ENCODE measurements at regions not wholly inside any gene's neighbourhood (a gene's known extent, or its start where the extent isn't known, plus 50 kb on each side); places are given as distances from the start of the nearest gene placed in this dataset.

- no peak for DNase-seq
- Mint-ChIP-seq H3K4me3 (no peak overlapping the region), H3K4me1 (ENCODE audit: low read depth) (no peaks in the 10 kb centered on the region), H3K36me3 (ENCODE audit: low read depth) (no peaks in the 10 kb centered on the region), H3K27me3 (ENCODE audit: low read depth) (peaks cover 5% of the 10 kb centered on the region), H3K27ac (no peak overlapping the region), H3K9me3 (no peaks in the 10 kb centered on the region)
- intact Hi-C loops (cut with micrococcal nuclease): no loop called here
- CTCF ChIA-PET: interaction anchor here (0.6 kb wide), 1 partner anchor 79 kb away, joined by 4 read pairs; no protein-coding TSS in a partner anchor
These were observed 173.7 kb downstream of the CMPK2 start for GRCh38 chr2:6692056-6692455.

DNA sequence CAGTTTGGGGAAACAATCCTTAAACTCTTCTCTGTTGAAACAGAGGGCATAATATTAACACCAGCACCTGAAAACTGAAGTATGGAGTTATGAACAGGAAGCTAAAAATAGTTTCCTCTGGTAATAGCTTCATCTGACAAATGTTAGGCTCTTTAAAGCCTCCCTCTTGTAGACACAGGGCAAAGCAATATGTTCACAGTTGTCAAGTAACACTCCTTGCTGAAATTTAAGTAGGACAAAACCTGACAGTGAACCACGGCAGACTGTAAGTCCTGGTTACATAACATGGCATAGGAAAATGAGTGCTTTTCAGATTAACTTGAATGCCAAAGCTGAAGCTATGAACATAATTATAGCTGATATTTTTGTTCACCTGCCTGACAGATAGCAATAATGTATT lies 172.9 kb downstream of the CMPK2 start:
- CTCF ChIA-PET: no interaction called here
- Mint-ChIP-seq H3K9me3 (no peaks in the 10 kb centered on the region), H3K4me3 (no peak overlapping the region), H3K27ac (no peak overlapping the region), H3K36me3 (ENCODE audit: low read depth) (no peaks in the 10 kb centered on the region), H3K27me3 (ENCODE audit: low read depth) (peaks cover 5% of the 10 kb centered on the region), H3K4me1 (ENCODE audit: low read depth) (no peaks in the 10 kb centered on the region)
- DNase-seq: no peak
- intact Hi-C loops (cut with micrococcal nuclease): no loop called here

- no peaks in the 10 kb centered on the region for H3K9me3 Mint-ChIP-seq
- peaks cover 5% of the 10 kb centered on the region for H3K27me3 Mint-ChIP-seq (ENCODE audit: low read depth)
- no peak overlapping the region for H3K27ac Mint-ChIP-seq
- no peak for DNase-seq
- no peak overlapping the region for H3K4me3 Mint-ChIP-seq
- intact Hi-C loops (cut with micrococcal nuclease): no loop called here
- no peaks in the 10 kb centered on the region for H3K36me3 Mint-ChIP-seq (ENCODE audit: low read depth)
- no peaks in the 10 kb centered on the region for H3K4me1 Mint-ChIP-seq (ENCODE audit: low read depth)
- CTCF ChIA-PET: no interaction called here
These were observed 171.2 kb downstream of the CMPK2 start for GRCh38 chr2:6694555-6694954.

DNA sequence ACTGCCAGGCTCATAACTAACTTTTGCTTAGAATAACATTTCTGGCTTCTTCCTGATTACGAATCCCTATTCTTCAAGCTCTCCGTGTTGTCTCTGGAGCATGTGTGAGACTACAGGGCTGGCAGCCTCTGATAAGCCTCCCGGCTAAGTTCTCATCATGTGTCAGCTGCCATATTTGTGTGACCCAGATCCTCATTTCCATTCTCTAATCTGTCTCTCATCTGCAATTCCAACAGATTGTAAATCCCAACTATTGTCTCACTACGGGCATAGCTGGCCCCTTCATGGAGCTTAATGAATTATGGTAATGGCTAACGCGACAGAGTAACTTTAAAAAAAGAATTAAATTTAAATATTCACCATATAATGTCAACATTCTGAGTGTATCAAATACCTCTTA lies 165.4 kb downstream of the CMPK2 start:
- intact Hi-C loops (cut with micrococcal nuclease): no loop called here
- no peak for DNase-seq
- Mint-ChIP-seq H3K27ac (no peak overlapping the region), H3K27me3 (ENCODE audit: low read depth) (peaks cover 8% of the 10 kb centered on the region), H3K4me3 (no peak overlapping the region), H3K4me1 (ENCODE audit: low read depth) (no peaks in the 10 kb centered on the region), H3K36me3 (ENCODE audit: low read depth) (no peaks in the 10 kb centered on the region), H3K9me3 (peaks cover 15% of the 10 kb centered on the region)
- CTCF ChIA-PET: no interaction called here

- Mint-ChIP-seq H3K9me3 (peaks cover 19% of the 10 kb centered on the region), H3K27me3 (ENCODE audit: low read depth) (peaks cover 3% of the 10 kb centered on the region), H3K36me3 (ENCODE audit: low read depth) (no peaks in the 10 kb centered on the region), H3K4me1 (ENCODE audit: low read depth) (no peaks in the 10 kb centered on the region), H3K27ac (no peak overlapping the region), H3K4me3 (no peak overlapping the region)
- CTCF ChIA-PET: no interaction called here
- DNase-seq: no peak
- intact Hi-C loops (cut with micrococcal nuclease): no loop called here
These were observed 161.6 kb downstream of the CMPK2 start for GRCh38 chr2:6704077-6704476.

- CTCF ChIA-PET: no interaction called here
- Mint-ChIP-seq H3K36me3 (ENCODE audit: low read depth) (no peaks in the 10 kb centered on the region), H3K4me3 (no peak overlapping the region), H3K4me1 (ENCODE audit: low read depth) (no peaks in the 10 kb centered on the region), H3K9me3 (no peaks in the 10 kb centered on the region), H3K27ac (no peak overlapping the region), H3K27me3 (ENCODE audit: low read depth) (peaks cover 9% of the 10 kb centered on the region)
- intact Hi-C loops (cut with micrococcal nuclease): no loop called here
- no peak for DNase-seq
These were observed 144.3 kb downstream of the CMPK2 start for GRCh38 chr2:6721395-6721794.

- H3K4me3 Mint-ChIP-seq: no peak overlapping the region
- no peaks in the 10 kb centered on the region for H3K36me3 Mint-ChIP-seq (ENCODE audit: low read depth)
- intact Hi-C loops (cut with micrococcal nuclease): no loop called here
- H3K27ac Mint-ChIP-seq: no peak overlapping the region
- CTCF ChIA-PET: no interaction called here
- H3K27me3 Mint-ChIP-seq (ENCODE audit: low read depth): peaks cover 6% of the 10 kb centered on the region
- DNase-seq: no peak
- H3K9me3 Mint-ChIP-seq: no peaks in the 10 kb centered on the region
- no peaks in the 10 kb centered on the region for H3K4me1 Mint-ChIP-seq (ENCODE audit: low read depth)
These were observed 143.1 kb downstream of the CMPK2 start for GRCh38 chr2:6722574-6722973.

GRCh38 chr2:6723865-6724604 lies 141.7 kb downstream of the CMPK2 start:
- intact Hi-C loops (cut with micrococcal nuclease): no loop called here
- Mint-ChIP-seq H3K4me1 (ENCODE audit: low read depth) (no peaks in the 10 kb centered on the region), H3K9me3 (no peaks in the 10 kb centered on the region)

DNA sequence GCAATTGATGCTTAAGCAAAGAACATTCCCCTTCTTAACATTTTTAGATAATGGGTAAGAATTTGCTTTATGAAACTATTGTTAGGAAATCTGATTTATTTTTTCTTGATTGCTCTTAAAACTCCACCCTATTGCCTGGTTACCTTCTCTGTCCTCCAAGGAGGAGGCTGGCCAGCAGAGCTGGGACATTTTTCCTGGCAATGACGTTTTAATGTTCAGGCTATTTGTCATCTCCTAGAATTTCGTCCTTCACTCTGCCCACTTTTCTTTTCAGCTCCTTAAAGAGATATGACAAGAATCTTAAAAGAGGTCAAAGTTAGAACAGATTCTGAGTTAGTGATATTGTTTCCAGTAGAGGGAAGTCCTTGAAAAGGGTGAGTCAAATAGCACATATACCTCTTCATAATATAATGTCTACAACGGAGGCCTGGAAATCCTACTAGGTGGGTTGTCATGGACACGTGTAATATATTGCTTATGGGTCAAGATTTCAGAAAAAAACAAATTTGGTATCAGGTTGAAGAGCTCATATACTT lies 141.0 kb downstream of the CMPK2 start:
- H3K9me3 Mint-ChIP-seq: no peaks in the 10 kb centered on the region
- intact Hi-C loops (cut with micrococcal nuclease): no loop called here
- CTCF ChIA-PET: no interaction called here
- no peak overlapping the region for H3K27ac Mint-ChIP-seq
- no peak overlapping the region for H3K4me3 Mint-ChIP-seq
- H3K4me1 Mint-ChIP-seq (ENCODE audit: low read depth): no peaks in the 10 kb centered on the region
- peaks cover 6% of the 10 kb centered on the region for H3K27me3 Mint-ChIP-seq (ENCODE audit: low read depth)
- no peaks in the 10 kb centered on the region for H3K36me3 Mint-ChIP-seq (ENCODE audit: low read depth)
- no peak for DNase-seq

More at GRCh38 chr2:6723865-6724604, 141.7 kb downstream of the CMPK2 start:
- Mint-ChIP-seq H3K27me3 (ENCODE audit: low read depth) (peaks cover 6% of the 10 kb centered on the region), H3K36me3 (ENCODE audit: low read depth) (no peaks in the 10 kb centered on the region), H3K27ac (no peak overlapping the region), H3K4me3 (no peak overlapping the region)
- CTCF ChIA-PET: no interaction called here
- DNase-seq: no peak

GRCh38 chr2:6728156-6728555 lies 137.6 kb downstream of the CMPK2 start:
- Mint-ChIP-seq H3K4me3 (no peak overlapping the region), H3K27me3 (ENCODE audit: low read depth) (peaks cover 11% of the 10 kb centered on the region), H3K36me3 (ENCODE audit: low read depth) (no peaks in the 10 kb centered on the region), H3K4me1 (ENCODE audit: low read depth) (no peaks in the 10 kb centered on the region), H3K9me3 (no peaks in the 10 kb centered on the region), H3K27ac (no peak overlapping the region)
- DNase-seq: no peak
- CTCF ChIA-PET: no interaction called here
- intact Hi-C loops (cut with micrococcal nuclease): no loop called here

GRCh38 chr2:6730003-6730402 lies 135.7 kb downstream of the CMPK2 start:
- H3K27me3 Mint-ChIP-seq (ENCODE audit: low read depth): peaks cover 20% of the 10 kb centered on the region
- CTCF ChIA-PET: interaction anchor here (0.6 kb wide), 1 partner anchor 137 kb away, joined by 4 read pairs; no protein-coding TSS in a partner anchor
- intact Hi-C loops (cut with micrococcal nuclease): no loop called here
- no peaks in the 10 kb centered on the region for H3K36me3 Mint-ChIP-seq (ENCODE audit: low read depth)
- no peak overlapping the region for H3K27ac Mint-ChIP-seq
- DNase-seq: no peak
- H3K9me3 Mint-ChIP-seq: no peaks in the 10 kb centered on the region
- no peaks in the 10 kb centered on the region for H3K4me1 Mint-ChIP-seq (ENCODE audit: low read depth)
- no peak overlapping the region for H3K4me3 Mint-ChIP-seq

- Mint-ChIP-seq H3K9me3 (no peaks in the 10 kb centered on the region), H3K4me3 (no peak overlapping the region), H3K27me3 (ENCODE audit: low read depth) (peaks cover 16% of the 10 kb centered on the region), H3K4me1 (ENCODE audit: low read depth) (no peaks in the 10 kb centered on the region), H3K27ac (no peak overlapping the region), H3K36me3 (ENCODE audit: low read depth) (no peaks in the 10 kb centered on the region)
- no peak for DNase-seq
- CTCF ChIA-PET: no interaction called here
- intact Hi-C loops (cut with micrococcal nuclease): no loop called here
These were observed 134.8 kb downstream of the CMPK2 start for GRCh38 chr2:6730649-6731532.

DNA sequence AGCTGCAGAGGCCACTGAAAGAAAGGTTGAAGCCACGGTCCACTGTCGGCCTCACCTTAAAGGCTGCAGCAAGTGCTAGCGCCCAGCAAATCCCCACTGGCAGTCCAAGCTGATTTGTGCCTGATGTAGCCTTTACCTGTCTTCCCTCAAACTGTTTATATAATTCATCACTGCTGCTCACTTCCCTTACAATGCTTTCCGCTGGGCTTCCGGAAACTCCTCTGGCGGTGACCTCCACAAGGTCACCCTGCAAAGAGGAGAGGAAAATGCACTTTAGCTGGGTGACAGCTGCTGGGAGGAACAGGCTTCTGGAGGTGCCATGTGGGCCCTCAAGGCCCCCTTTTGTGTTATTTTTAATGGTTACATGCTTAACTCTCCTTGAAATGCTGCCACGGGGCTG lies 126.2 kb downstream of the CMPK2 start:
- Mint-ChIP-seq H3K36me3 (ENCODE audit: low read depth) (no peaks in the 10 kb centered on the region), H3K4me3 (no peak overlapping the region), H3K4me1 (ENCODE audit: low read depth) (no peaks in the 10 kb centered on the region), H3K27me3 (ENCODE audit: low read depth) (peaks cover 11% of the 10 kb centered on the region), H3K27ac (no peak overlapping the region), H3K9me3 (no peaks in the 10 kb centered on the region)
- CTCF ChIA-PET: no interaction called here
- intact Hi-C loops (cut with micrococcal nuclease): no loop called here
- no peak for DNase-seq

Data from activated naive CD4-positive, alpha-beta T cell treated with anti-CD3 and anti-CD28 coated beads for 36 hours (primary cell).